Mononuclear cell (primary cell): ENCODE measurements at regions not wholly inside any gene's neighbourhood (a gene's known extent, or its start where the extent isn't known, plus 50 kb on each side); places are given as distances from the start of the nearest gene placed in this dataset.

Experiments used
- H3K27me3 ChIP-seq: 2 replicates; pipeline ENCODE4 v1.6.0; 2011; ENCODE audit warnings: low read length, control low read depth; ENCODE audit not compliant: insufficient read depth
- H3K4me1 ChIP-seq: 2 replicates; pipeline ENCODE4 v1.5.1; 2011; ENCODE audit warnings: mild to moderate bottlenecking, low read length, control low read depth; ENCODE audit not compliant: insufficient read depth
- H3K4me3 ChIP-seq: 2 replicates; pipeline ENCODE4 v1.5.1; 2011; ENCODE audit warnings: mild to moderate bottlenecking, low read length, moderate library complexity
- H3K9me3 ChIP-seq: 2 replicates; pipeline ENCODE4 v1.5.1; 2011; ENCODE audit warnings: low read depth, mild to moderate bottlenecking, control low read depth, low read length

- Histone ChIP-seq H3K4me3 (no peak overlapping the region), H3K4me1 (no peaks in the 10 kb centered on the region), H3K27me3 (no peaks in the 10 kb centered on the region), H3K9me3 (no peaks in the 10 kb centered on the region)
These were observed 58.7 kb upstream of the ANKRD55 start for GRCh38 chr5:56291661-56292374.

DNA sequence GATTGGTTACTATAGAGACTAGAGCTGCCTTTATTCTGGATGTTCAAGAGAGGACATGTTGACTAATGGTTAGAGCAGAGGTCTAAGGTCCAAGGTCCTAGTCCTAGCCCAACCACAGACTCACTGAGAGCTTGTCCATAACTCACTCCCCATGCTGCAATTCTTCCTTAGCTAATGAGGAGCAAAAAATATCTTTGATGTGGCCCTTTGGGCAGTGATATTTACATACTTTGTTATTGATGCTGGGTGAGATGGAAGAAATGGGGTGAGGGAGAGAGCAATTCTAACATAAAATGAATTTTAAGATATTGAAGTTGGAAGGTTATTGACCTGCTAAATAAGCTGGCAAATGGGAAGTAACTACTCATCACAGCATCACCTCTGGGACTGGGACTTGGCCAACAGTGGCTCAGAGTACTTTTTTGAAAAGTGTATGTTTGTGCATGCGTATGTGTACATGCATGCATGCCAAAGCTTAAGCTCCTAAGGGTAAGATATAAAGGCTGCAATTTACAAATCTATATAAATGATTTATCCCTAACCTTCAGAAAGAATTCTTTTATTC, 58.0 kb upstream of the ANKRD55 start:
- Histone ChIP-seq H3K4me3 (no peak overlapping the region), H3K4me1 (no peaks in the 10 kb centered on the region), H3K27me3 (no peaks in the 10 kb centered on the region), H3K9me3 (no peaks in the 10 kb centered on the region)

- H3K4me3 ChIP-seq: no peak overlapping the region
- H3K27me3 ChIP-seq: no peaks in the 10 kb centered on the region
- H3K4me1 ChIP-seq: no peaks in the 10 kb centered on the region
- H3K9me3 ChIP-seq: no peaks in the 10 kb centered on the region
These were observed 57.4 kb upstream of the ANKRD55 start for GRCh38 chr5:56290378-56291078.

GRCh38 chr5:56289602-56289987, 56.5 kb upstream of the ANKRD55 start:
- no peaks in the 10 kb centered on the region for H3K9me3 ChIP-seq
- H3K4me1 ChIP-seq: no peaks in the 10 kb centered on the region
- no peaks in the 10 kb centered on the region for H3K27me3 ChIP-seq
- no peak overlapping the region for H3K4me3 ChIP-seq

DNA sequence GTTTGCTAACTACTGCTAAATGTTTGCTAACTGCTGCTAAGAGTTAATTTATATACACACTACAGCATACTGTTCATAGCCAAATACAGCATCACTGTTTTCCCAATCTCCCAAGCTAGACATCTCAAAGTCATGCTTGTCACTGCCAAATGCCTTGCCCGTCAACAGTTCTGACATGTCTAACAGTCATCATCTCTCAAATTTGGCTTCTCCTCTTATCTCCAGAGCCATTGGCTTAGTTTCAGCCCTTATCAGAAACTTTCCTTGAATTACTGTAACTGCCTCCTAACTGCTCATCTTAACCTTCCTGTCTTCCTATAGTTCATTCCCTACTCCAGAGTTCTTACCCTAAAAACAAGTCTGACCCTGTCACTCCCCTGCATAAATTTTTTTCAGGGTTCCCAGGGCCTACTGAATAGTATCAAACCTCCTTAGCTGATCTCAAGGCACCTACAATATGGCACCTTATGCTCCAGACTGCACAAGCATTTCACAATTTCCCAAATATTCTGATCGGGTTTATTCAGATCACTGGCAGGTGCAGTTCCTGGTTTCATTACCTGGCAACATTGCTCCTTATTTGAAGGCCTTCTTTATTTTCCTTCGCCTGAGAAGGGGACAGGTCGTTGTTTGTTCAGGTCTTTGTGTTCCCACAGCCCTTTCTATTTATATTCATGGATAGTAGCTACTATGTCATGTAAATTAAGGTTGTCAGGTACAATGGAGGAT, 55.9 kb upstream of the ANKRD55 start:
- no peaks in the 10 kb centered on the region for H3K4me1 ChIP-seq
- H3K27me3 ChIP-seq: no peaks in the 10 kb centered on the region
- no peaks in the 10 kb centered on the region for H3K9me3 ChIP-seq
- no peak overlapping the region for H3K4me3 ChIP-seq

DNA sequence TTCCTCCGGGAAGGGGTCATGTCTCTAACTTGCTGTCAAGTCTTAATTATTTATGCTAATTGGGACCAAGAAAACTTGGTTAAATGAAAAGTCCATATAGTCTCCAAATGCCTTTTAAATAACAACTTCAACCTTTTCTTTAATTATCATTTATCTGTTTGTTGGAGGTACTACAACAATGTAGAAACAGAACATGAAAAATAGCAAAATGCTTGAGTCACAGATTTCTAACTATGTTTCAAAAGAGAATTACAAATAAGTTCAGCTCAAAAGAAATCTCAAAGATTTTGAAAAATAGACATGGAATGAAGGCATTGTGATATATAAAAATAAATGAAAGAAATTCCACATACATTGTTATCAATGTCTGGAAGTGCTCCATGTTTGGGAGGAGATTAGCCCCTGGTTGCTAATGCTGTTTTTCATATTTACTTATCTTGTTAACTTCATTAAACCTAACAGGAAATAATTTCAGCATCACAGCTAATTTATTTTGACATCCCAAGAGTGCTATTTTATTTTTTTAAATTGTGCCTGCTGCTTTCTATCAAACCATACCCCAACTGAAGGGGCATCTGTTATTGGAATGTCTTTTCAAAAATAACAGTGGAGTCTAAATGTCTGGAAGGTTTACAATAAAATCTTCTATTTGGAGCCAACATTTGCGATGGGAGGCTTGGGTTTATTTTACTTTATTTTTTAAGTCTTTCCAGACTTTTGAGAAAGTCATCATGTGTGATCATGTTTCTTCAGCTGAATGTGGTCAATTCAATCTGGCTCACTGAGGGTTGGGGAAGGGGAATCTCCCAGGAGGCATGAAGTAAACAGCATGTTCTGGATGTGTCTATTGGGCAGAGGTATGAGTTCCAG, 53.1 kb upstream of the ANKRD55 start:
- no peaks in the 10 kb centered on the region for H3K27me3 ChIP-seq
- H3K9me3 ChIP-seq: no peaks in the 10 kb centered on the region
- no peaks in the 10 kb centered on the region for H3K4me1 ChIP-seq
- no peak overlapping the region for H3K4me3 ChIP-seq

DNA sequence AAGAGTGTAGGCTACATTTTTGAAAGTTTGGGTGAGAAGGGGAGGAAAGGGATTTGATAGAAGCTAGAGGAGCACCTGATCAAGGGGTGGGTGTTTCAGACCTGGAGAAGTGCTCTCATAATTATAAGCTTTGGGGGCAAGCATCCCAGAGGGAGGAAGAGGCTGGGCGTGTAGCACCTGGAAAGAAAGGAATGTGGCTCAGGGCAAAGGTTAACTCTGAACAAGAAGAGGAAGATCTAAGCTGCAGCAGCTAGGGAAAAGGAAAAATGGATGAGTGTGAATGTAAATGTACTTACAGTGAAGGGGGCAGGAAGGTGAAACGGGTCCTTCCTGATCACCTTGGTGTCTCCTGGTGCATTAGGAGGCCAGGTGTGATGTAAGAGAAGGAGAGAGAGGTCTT, 49.8 kb upstream of the ANKRD55 start:
- H3K4me1 ChIP-seq: no peaks in the 10 kb centered on the region
- H3K4me3 ChIP-seq: no peak overlapping the region

More for the DNA sequence above, 49.8 kb upstream of the ANKRD55 start:
- Histone ChIP-seq H3K27me3 (no peaks in the 10 kb centered on the region), H3K9me3 (no peaks in the 10 kb centered on the region)
